GM13977 (cell line): ENCODE measurements at regions not wholly inside any gene's neighbourhood (a gene's known extent, or its start where the extent isn't known, plus 50 kb on each side); places are given as distances from the start of the nearest gene placed in this dataset.

Experiments
- DNase-seq: peaks from one replicate; pipeline ENCODE4 v3.0.0; 2012; ENCODE audit warnings: low spot score
- in situ Hi-C: fragments of 300-500 bp; cut with MboI; formaldehyde crosslinking; loops from one replicate; pipeline ENCODE4 v1.12.0; 2022; ENCODE audit warnings: low sequenced_read_pairs, low pct_unique_long_range_greater_than_20kb, mixed read lengths, inconsistent platforms; ENCODE audit not compliant: unreplicated experiment
- TF ChIP-seq, protein P1 (sequence below): IDR thresholded peaks from 2 replicates; pipeline ENCODE4 v1.5.1; 2012; ENCODE audit warnings: mild to moderate bottlenecking, control low read depth; ENCODE audit not compliant: insufficient read depth; ENCODE audit errors: extremely low read depth, missing control alignments

DNA sequence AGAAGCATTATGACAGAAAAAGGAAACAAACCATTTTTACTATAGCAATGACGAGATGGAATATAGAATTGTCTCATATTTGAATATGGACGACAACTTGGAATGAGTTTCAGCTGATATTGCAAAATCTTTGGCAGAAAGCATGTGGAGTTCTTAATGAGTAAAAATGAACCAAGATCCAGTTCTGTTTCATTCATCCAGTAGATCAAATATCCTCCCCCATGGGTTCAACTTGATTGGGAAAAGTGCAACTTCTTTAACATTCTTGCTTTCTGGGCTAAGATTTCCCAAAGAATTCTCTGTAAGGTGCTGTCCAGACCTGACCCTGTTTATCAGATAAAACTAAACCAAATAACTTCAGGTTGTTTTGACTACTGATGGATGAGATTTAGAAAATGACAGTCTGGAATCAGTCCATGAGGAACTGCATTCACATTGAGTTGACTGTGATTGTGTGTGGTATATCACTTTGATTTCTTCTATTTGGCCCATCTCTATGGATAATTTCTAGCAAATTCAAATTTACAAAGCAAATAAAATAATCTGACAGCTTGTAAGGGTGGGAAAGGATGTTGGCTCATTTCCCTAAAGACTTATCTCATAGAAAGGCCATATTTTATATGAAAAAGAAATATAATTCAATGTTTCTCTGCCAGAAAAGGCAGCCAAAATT, 267.4 kb downstream of the ADAMTS20 start:
- TF ChIP-seq, protein P1, sequence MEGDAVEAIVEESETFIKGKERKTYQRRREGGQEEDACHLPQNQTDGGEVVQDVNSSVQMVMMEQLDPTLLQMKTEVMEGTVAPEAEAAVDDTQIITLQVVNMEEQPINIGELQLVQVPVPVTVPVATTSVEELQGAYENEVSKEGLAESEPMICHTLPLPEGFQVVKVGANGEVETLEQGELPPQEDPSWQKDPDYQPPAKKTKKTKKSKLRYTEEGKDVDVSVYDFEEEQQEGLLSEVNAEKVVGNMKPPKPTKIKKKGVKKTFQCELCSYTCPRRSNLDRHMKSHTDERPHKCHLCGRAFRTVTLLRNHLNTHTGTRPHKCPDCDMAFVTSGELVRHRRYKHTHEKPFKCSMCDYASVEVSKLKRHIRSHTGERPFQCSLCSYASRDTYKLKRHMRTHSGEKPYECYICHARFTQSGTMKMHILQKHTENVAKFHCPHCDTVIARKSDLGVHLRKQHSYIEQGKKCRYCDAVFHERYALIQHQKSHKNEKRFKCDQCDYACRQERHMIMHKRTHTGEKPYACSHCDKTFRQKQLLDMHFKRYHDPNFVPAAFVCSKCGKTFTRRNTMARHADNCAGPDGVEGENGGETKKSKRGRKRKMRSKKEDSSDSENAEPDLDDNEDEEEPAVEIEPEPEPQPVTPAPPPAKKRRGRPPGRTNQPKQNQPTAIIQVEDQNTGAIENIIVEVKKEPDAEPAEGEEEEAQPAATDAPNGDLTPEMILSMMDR = no peak
- DNase-seq = no peak
- in situ Hi-C loops = loop anchor here (25.0 kb wide), 2 partner anchors 697 to 797 kb away; partner anchors contain the start of gene PRICKLE1

DNA sequence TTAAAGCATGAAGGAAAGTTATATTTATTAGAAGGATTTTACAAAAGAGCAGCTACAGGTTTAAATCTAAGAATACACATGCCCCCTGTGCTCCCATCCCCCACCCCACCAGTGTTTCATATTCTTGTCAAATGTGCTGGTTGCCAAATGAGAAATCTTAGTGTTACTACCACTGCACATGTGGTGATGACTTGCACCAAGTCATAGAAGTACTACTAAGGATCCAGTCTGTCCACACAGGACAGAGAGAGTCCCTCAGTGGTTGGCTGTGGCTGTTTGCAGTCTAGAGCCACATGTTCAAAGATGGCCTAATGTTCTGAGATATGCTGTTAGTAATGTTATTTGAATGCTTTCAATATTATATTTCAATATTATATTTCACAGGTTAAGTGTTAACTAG, 268.8 kb downstream of the ADAMTS20 start:
- TF ChIP-seq, protein P1 = no peak
- in situ Hi-C loops = loop anchor here (25.0 kb wide), 2 partner anchors 696 to 796 kb away; partner anchors contain the start of gene PRICKLE1
- DNase-seq = no peak

DNA sequence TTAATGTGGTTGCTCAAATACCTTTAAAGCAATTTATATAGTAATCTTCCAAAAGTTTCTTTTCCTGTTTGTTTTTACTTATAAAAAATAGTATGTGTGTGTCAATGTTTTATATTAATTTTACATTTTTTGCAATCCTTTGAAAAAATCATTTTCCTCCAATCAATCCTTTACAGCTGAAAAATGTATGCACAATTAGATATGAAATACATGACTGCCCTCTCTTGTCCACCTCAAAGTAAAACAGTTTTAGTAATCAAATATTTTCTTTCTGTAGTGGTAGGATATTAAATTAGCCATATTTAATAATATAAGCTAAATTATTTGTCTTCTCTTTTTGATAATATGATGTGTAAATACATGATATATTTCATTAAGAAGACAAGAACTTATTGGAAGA, 269.9 kb downstream of the ADAMTS20 start:
- DNase-seq = no peak
- TF ChIP-seq, protein P1 = peak; percentile 42
- in situ Hi-C loops = loop anchor here (25.0 kb wide), 2 partner anchors 695 to 795 kb away; partner anchors contain the start of gene PRICKLE1

DNA sequence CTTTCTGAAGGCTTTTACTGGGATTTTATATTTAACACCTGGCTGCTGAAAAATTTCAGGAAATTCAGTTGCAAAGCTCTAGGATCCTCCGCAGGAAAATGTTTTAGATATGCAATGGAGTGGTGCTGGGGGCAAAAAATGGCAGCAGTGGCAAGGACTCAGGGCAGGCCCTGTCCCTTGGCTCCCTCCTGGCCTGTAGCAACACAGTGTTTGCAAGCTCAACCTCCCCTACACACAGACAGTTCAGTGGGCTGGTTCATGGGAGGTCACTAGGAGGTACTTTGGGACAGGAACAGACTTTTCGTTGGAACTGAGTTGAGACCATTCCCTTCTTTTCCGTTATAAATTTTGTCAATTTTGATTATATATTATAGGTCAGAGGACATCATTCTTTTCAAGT, 270.4 kb downstream of the ADAMTS20 start:
- TF ChIP-seq, protein P1 = no peak
- no peak for DNase-seq
- in situ Hi-C loops = loop anchor here (25.0 kb wide), 2 partner anchors 694 to 794 kb away; partner anchors contain the start of gene PRICKLE1

DNA sequence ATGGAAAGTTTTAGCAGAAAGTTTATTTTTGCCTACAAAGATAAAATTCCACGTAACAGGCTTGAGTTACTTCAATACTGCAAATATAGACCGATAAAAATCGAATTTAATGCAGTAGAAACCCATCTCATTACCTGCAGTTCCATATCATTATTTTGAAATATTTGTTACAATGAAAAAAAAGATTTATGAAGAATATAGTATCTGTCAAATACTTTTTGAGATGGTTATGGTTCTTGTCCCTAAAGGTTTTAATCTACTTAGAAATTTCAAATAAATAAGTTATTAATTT, 273.5 kb downstream of the ADAMTS20 start:
- TF ChIP-seq, protein P1 = no peak
- in situ Hi-C loops = loop anchor here (25.0 kb wide), 2 partner anchors 691 to 791 kb away; partner anchors contain the start of gene PRICKLE1

DNA sequence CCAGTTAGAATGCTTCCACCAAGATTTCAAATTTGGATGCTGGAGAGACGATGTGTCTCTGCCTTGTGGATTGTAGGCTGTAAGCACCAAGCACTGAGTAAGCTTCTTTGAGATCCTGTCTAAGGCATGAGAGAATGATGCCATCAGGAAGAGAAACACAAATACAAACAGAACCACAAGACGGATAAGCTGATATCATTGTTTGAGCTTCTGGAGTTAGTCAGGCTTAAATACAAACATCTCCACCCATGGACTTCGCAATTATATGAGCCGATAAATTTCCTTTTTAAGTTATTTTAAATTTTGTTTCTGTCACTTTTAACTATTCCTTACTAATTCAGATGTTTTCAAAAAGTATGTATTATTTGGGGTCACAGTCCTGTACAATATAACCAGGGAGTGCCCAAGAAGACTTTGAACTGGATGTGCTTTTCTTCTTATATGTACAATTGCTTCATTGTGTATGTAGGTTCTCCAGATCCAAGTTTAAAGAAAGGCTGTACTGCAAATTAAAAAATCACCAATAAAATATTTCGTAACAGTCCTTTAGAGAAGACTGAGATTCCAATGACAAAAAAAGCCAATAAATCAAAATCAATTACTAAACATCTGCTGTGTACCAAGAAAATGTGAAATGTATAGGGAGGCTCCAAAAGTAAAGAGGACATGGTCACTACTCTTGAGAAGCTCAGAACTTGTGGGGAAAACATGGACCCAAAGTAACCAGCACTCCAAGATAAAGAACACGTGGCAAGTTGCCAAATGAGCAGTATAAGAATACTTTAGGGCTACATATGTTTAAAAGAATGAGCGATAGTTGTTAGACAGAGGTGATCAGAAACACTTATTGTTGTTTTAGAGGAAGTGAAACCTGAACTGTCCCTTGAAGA, 274.1 kb downstream of the ADAMTS20 start:
- in situ Hi-C loops = loop anchor here (25.0 kb wide), 2 partner anchors 691 to 791 kb away; partner anchors contain the start of gene PRICKLE1
- TF ChIP-seq, protein P1 = no peak
- peak; percentile 21 for DNase-seq

More for the DNA sequence above, 273.5 kb downstream of the ADAMTS20 start:
- no peak for DNase-seq
